Keratinocyte (primary cell): ENCODE measurements at regions not wholly inside any gene's neighbourhood (a gene's known extent, or its start where the extent isn't known, plus 50 kb on each side); places are given as distances from the start of the nearest gene placed in this dataset.

Source experiments
- CTCF ChIP-seq, 3 experiments: IDR thresholded peaks in 1 of 3; conservative IDR thresholded peaks in 1 of 3; optimal IDR thresholded peaks in 1 of 3; 2 replicates in 2 of 3; 3 replicates in 1 of 3; pipeline versions ENCODE3 to v1.5.1; 2011; ENCODE audit warnings: low read length in 3 of 3, mild to moderate bottlenecking in 3 of 3, moderate library complexity in 2 of 3, control low read depth in 1 of 3, inconsistent platforms in 1 of 3; ENCODE audit not compliant: insufficient read depth in 2 of 3; ENCODE audit errors: extremely low read depth in 1 of 3
- EZH2 ChIP-seq: IDR thresholded peaks from one replicate; pipeline ENCODE4 v1.6.1; 2012; ENCODE audit warnings: inconsistent platforms, mild to moderate bottlenecking, low read length, moderate library complexity

- TF ChIP-seq CTCF (optimal IDR thresholded peaks at IDR 0.05 in 1 of 3, IDR thresholded peaks at IDR 0.05 in 1 of 3, conservative IDR thresholded peaks at IDR 0.05 in 1 of 3; ENCODE audit: extremely low read depth in 1 of 3, insufficient read depth in 2 of 3, low read length in 3 of 3) (no peak), EZH2 (no peak)
These were observed 134.8 kb upstream of the TSHZ2 start for GRCh38 chr20:52837378-52837777.
